ENCODE measurements at regions not wholly inside any gene's neighbourhood (a gene's known extent, or its start where the extent isn't known, plus 50 kb on each side); places are given as distances from the start of the nearest gene placed in this dataset.
A peak's percentile ranks its signal among the peaks of the same experiment; 100 is the strongest.
"Not testable (repeated sequence)": the region's sequence is repeated elsewhere in the genome, so short reads cannot be mapped to it uniquely, and the experiment has no call there.

DNA sequence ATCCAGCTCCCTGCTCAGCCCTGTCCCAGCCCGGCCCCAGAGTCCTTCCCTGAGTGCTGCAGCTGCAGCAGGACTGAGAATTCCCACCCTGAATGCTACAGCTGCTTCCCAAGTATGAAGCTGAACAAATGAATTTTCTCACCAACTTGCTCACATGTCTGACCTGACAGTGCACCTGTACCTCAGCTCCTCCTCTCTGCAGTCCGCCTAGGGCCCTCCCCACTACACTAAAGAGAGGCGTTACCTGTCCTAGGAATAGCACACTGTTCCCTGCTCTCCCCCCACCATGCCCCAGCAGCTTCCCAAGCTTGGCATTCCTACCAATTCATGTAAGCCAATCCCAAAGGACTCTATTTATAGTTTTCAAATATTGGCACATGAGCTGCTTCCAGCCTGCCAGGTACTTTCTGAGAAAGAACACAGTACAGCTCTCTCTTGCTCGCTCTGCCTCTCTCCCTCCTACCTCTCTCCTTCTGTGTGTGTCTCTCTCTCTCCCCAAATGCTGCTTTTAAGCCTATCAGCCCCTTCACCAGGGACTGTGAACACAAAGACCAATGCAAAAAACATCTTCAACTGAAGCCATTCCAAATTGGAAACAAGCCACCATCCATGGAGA lies 400.1 kb downstream of the TNS3 start:
- H3K27ac ChIP-seq: no peak overlapping the region
- TF ChIP-seq, protein P1, sequence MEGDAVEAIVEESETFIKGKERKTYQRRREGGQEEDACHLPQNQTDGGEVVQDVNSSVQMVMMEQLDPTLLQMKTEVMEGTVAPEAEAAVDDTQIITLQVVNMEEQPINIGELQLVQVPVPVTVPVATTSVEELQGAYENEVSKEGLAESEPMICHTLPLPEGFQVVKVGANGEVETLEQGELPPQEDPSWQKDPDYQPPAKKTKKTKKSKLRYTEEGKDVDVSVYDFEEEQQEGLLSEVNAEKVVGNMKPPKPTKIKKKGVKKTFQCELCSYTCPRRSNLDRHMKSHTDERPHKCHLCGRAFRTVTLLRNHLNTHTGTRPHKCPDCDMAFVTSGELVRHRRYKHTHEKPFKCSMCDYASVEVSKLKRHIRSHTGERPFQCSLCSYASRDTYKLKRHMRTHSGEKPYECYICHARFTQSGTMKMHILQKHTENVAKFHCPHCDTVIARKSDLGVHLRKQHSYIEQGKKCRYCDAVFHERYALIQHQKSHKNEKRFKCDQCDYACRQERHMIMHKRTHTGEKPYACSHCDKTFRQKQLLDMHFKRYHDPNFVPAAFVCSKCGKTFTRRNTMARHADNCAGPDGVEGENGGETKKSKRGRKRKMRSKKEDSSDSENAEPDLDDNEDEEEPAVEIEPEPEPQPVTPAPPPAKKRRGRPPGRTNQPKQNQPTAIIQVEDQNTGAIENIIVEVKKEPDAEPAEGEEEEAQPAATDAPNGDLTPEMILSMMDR (IDR thresholded peaks at IDR 0.05): no peak
- no peak for TF ChIP-seq POLR2A (IDR thresholded peaks at IDR 0.05)
- WGBS, 2 donors: 51 to 52% methylated on average over 4 of the region's 4 CpGs

DNA sequence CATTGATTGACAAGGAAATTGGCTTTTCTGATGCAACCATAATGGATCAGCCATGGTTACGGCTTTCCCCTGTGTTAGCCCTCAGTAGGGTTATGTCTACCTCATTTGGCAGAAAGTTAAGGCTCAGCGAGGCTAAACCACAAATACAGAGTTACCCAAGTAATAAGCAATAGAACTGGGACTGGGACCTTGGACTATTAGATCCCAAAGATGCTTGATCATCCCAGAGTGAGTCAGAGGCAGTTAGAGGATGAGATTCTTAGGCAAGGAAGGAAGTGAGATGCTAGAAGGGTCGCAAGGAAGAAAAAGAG lies 401.4 kb downstream of the TNS3 start:
- H3K27me3 ChIP-seq: no peaks in the 10 kb centered on the region
- H3K9me3 ChIP-seq: no peaks in the 10 kb centered on the region
- no peak overlapping the region for H3K4me3 ChIP-seq
- no peaks in the 10 kb centered on the region for H3K36me3 ChIP-seq (ENCODE audit: low read depth, missing control alignments)
- WGBS, 2 donors: 72 to 79% methylated on average over 3 of the region's 3 CpGs
- H3K27ac ChIP-seq: no peak overlapping the region
- DNase-seq: no peak
- TF ChIP-seq POLR2A (IDR thresholded peaks at IDR 0.05): no peak
- TF ChIP-seq, protein P1 (IDR thresholded peaks at IDR 0.05): no peak
- intact Hi-C loops (cut with DNase I; ENCODE audit: low total_unique reads): loop anchor here (10.0 kb wide), 1 partner anchor 64 kb away; no protein-coding TSS in a partner anchor
- H3K4me1 ChIP-seq: peaks cover 7% of the 10 kb centered on the region

More for the DNA sequence above, 400.1 kb downstream of the TNS3 start:
- no peaks in the 10 kb centered on the region for H3K36me3 ChIP-seq (ENCODE audit: low read depth, missing control alignments)
- no peak overlapping the region for H3K4me3 ChIP-seq
- intact Hi-C loops (cut with DNase I; ENCODE audit: low total_unique reads): loop anchor here (10.0 kb wide), 1 partner anchor 63 kb away; no protein-coding TSS in a partner anchor
- no peaks in the 10 kb centered on the region for H3K27me3 ChIP-seq
- no peaks in the 10 kb centered on the region for H3K9me3 ChIP-seq
- peak; percentile 30 for DNase-seq
- H3K4me1 ChIP-seq: peaks cover 7% of the 10 kb centered on the region

DNA sequence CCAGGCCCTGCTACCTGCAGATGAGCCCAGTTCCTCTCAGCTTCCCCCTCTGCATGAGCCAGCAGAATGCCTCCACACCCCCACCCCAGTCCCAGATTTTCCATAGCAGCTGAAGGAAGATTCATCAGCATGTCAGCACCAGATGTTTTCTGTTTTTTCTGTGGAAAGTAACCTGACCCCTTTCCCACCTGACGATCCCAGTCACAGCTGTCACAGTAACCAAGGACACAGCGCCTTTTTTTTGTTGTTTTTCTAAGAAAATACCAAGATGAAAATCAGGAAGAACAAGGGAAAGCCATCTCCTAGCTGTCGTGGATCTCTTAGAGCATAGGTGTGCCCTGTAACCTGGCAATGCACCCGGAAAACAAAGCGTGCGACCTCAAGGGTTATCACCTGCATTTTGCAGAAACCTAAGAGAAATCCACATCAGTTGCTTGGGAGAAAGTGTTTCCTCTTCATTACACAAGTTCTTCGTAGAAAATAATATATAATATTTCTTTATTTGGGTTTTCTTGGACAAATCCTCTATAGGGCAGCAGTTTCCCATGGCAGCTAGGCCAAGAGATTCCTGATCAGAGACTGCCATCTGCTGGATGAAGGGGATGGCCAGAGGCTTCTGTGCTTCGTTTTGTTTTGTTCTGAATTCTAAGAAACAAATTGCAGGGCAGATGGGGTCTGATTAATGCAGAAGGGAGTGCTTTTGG lies 401.9 kb downstream of the TNS3 start:
- peak; percentile 69 for DNase-seq
- no peaks in the 10 kb centered on the region for H3K36me3 ChIP-seq (ENCODE audit: low read depth, missing control alignments)
- no peak overlapping the region for H3K4me3 ChIP-seq
- 69 to 72% methylated on average over 8 of the region's 8 CpGs for WGBS, 2 donors
- peaks cover 7% of the 10 kb centered on the region for H3K4me1 ChIP-seq
- no peaks in the 10 kb centered on the region for H3K9me3 ChIP-seq
- intact Hi-C loops (cut with DNase I; ENCODE audit: low total_unique reads): loop anchor here (10.0 kb wide), 2 partner anchors 65 to 1265 kb away; no protein-coding TSS in a partner anchor
- no peaks in the 10 kb centered on the region for H3K27me3 ChIP-seq
- no peak overlapping the region for H3K27ac ChIP-seq
- TF ChIP-seq POLR2A (IDR thresholded peaks at IDR 0.05): no peak
- TF ChIP-seq, protein P1 (IDR thresholded peaks at IDR 0.05): peak; percentile 58 to 74 (median 72)

DNA sequence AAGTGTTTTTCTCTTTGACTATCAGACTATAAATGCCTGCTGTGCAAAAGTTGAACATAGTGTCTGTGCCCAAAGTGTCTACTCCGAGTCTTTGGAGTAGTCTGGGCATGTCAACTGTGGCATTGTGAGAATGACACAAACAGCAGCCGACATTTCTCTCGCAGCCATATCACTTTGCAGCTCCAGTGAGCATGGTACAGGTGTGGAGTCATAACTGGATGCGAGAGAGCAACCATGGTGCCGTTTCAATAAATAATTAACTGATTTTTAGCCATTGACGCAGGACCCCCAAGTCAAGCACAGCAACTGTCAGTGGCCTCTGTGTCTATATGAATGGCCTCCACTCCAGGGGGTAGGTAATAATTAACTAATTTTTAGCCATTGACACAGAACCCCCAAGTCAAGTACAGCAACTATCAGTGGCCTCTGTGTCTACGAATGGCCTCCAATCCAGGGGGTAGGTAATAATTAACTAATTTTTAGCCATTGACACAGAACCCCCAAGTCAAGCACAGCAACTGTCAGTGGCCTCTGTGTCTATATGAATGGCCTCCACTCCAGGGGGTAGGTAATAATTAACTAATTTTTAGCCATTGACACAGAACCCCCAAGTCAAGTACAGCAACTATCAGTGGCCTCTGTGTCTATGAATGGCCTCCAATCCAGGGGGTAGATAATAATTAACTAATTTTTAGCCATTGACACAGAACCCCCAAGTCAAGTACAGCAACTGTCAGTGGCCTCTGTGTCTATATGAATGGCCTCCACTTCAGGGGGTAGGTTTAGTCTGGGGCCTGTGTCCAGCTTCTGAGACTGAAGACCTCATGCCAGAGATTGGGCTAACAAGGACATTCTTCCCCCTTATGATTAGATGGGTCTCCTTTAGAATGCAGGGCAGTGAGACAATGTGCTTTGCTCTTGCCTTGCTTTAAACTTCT lies 409.0 kb downstream of the TNS3 start:
- DNase-seq; H3K9me3 ChIP-seq; H3K27ac ChIP-seq; H3K4me1 ChIP-seq; H3K27me3 ChIP-seq; H3K36me3 ChIP-seq (ENCODE audit: low read depth, missing control alignments); H3K4me3 ChIP-seq: not testable (repeated sequence)
- intact Hi-C loops (cut with DNase I; ENCODE audit: low total_unique reads): loop anchor here (10.0 kb wide), 1 partner anchor 1258 kb away; no protein-coding TSS in a partner anchor
- WGBS, 2 donors: 90 to 94% methylated on average over 7 of the region's 7 CpGs

DNA sequence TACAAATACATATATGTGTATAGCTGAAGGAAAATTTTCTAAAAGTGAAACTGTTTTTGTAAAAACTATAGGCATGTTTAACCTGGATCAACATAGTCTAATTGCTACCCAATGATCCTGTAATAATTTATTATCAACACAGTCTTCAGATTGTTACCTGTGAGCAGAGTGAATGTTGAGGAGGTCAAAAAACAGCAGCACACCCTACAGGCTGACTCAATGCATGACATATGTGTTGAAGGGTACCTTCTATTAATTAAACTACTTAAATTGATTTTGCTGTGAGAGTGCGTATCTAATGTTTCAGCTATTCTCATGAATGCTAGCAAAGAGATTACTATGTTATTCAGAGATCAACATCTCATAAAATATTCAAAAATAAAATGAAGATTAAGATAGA lies 411.4 kb downstream of the TNS3 start:
- 96% methylated on average over 1 of the region's 1 CpG for WGBS, 2 donors
- Histone ChIP-seq H3K4me3 (no peak overlapping the region), H3K27ac (no peak overlapping the region), H3K27me3 (no peaks in the 10 kb centered on the region), H3K36me3 (ENCODE audit: low read depth, missing control alignments) (no peaks in the 10 kb centered on the region), H3K9me3 (no peaks in the 10 kb centered on the region), H3K4me1 (no peaks in the 10 kb centered on the region)
- intact Hi-C loops (cut with DNase I; ENCODE audit: low total_unique reads): loop anchor here (10.0 kb wide), 1 partner anchor 1256 kb away; no protein-coding TSS in a partner anchor
- DNase-seq: no peak
- TF ChIP-seq, protein P1 (IDR thresholded peaks at IDR 0.05): no peak
- no peak for TF ChIP-seq POLR2A (IDR thresholded peaks at IDR 0.05)
